HUES64 (cell line): ENCODE measurements at regions not wholly inside any gene's neighbourhood (a gene's known extent, or its start where the extent isn't known, plus 50 kb on each side); places are given as distances from the start of the nearest gene placed in this dataset.

Source experiments
- H3K27ac ChIP-seq: 2 replicates; pipeline ENCODE4 v1.7.0; 2013; ENCODE audit warnings: low read depth, low read length, inconsistent platforms
- H3K27me3 ChIP-seq: 2 replicates; pipeline ENCODE4 v1.6.1; 2013; ENCODE audit warnings: mild to moderate bottlenecking, low read length; ENCODE audit not compliant: insufficient read depth
- H3K36me3 ChIP-seq: 2 replicates; pipeline ENCODE4 v1.6.1; 2013; ENCODE audit warnings: mild to moderate bottlenecking, low read length; ENCODE audit not compliant: insufficient read depth
- H3K4me1 ChIP-seq: 2 replicates; pipeline ENCODE4 v1.6.1; 2013; ENCODE audit warnings: mild to moderate bottlenecking, low read length, moderate library complexity; ENCODE audit not compliant: insufficient read depth
- H3K4me3 ChIP-seq: 2 replicates; pipeline ENCODE4 v1.5.1; 2013; ENCODE audit warnings: mild to moderate bottlenecking, low read length, moderate library complexity
- H3K9ac ChIP-seq: 2 replicates; pipeline ENCODE4 v1.6.1; 2013; ENCODE audit warnings: mild to moderate bottlenecking, low read depth, low read length
- H3K9me3 ChIP-seq: 2 replicates; pipeline ENCODE4 v1.6.1; 2013; ENCODE audit warnings: low read depth, low read length; ENCODE audit not compliant: insufficient read depth
- WGBS: fragments of 150-250, 120-280 bp; methylation state at CpG from one replicate; pipeline ENCODE4 v1.1.7; 2013; ENCODE audit warnings: missing lambda C conversion rate; 5-methylcytosine and 5-hydroxymethylcytosine counted together

DNA sequence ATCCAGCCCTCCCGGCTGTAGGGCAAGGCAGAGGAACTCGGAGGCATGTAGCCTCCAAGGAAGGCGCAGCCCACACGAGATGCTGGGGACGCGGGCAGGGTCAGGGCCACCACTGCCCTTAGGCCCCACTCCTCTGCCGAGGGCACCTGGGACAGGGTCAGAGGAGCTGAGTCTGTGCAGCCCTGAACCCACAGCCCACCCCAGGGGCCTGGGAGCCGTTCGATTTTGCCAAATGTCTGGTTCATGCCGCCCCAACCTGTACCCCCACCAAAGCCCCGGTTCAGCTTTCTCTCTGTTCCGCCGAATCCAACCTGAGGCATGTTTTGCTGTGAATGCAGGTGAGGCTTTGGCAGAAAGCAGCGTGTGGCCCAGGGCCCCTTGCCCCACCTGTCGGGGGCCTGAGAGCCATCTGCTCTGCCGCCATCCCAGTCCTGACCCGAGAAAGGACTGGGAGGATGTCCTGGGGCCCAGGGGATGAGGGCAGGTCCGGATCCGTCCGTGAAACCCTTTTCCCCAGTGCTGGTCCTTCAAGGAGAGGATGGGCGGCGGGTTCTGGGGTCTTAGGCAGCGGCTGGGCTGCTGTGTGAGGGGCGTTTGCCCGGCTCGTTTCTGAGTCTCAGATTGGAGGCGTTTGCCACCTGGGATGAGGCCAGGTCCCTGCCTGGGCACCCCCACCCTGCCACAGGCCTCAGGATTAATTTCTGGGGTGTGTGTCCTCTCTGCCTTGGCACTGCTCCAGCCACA lies 79.3 kb upstream of the GATA5 start:
- H3K27ac ChIP-seq = no peak overlapping the region
- peaks cover 25% of the 10 kb centered on the region for H3K27me3 ChIP-seq
- no peak overlapping the region for H3K4me3 ChIP-seq
- WGBS = 91% methylated on average over 27 of the region's 27 CpGs
- H3K9ac ChIP-seq = no peak overlapping the region
- H3K36me3 ChIP-seq = no peaks in the 10 kb centered on the region
- H3K9me3 ChIP-seq = no peaks in the 10 kb centered on the region
- no peaks in the 10 kb centered on the region for H3K4me1 ChIP-seq

DNA sequence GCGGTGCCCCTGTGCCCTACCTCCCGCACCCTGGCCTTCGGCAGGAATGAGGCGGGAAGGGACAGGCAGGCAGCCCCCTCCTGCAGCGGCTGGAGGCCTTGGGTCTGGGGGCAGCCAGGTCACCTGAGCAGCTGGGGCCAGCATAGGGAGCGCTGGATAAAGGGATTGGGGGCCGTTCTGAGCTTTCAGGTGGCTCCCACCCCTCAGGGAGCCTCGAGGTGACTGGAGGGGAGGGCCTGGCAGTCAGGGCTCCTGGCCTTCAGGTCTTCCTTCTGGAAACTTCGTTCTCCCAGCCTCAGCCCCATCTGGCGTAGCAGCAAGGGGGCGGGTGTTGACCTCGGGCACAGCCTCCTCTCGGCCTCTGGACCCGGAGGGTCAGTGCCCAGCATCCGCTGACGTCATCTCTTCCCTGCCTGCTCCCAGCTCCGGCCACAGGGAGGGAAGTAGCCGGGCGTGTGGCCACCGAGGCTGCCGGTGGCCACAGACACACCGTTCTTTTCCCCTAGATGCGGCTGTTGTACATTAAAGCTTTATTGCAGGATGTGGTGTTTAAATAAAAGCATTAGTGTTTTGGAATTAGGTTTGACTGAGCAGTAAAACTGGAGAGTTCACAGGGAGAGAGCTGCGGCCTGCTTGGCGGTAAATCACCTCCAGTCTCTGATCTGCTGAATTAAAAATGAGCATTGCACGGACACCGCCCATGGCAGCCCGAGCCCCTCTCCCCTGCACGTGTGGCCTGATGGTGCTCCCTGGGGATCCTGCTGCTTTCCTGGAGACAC lies 80.0 kb upstream of the GATA5 start:
- Histone ChIP-seq H3K36me3 (no peaks in the 10 kb centered on the region), H3K27ac (no peak overlapping the region), H3K4me1 (no peaks in the 10 kb centered on the region), H3K27me3 (peaks cover 18% of the 10 kb centered on the region), H3K4me3 (no peak overlapping the region), H3K9me3 (no peaks in the 10 kb centered on the region), H3K9ac (no peak overlapping the region)
- WGBS = 92% methylated on average over 29 of the region's 29 CpGs

DNA sequence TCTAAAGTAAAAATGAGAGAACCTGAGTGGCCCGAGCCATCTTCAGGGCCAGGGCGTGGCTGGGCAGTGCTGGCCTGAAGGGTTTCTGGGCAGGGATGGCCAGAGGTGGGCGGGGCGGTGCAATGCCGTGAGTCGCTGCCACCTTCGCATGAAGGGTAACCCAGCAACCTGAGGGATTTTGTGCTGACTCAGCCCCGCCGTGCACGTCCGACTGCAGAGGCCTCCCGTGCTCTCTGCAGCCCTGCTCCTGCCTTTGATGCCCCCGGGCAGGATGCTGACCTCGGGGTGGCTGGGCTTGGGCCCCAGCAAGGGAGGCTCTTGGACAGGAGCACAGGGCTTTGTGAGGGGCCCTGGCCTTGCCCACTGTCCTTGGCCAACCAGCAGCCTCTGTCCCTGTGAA lies 81.7 kb upstream of the GATA5 start:
- Histone ChIP-seq H3K27me3 (peaks cover 4% of the 10 kb centered on the region), H3K4me1 (no peaks in the 10 kb centered on the region), H3K9me3 (no peaks in the 10 kb centered on the region), H3K9ac (no peak overlapping the region), H3K4me3 (no peak overlapping the region), H3K36me3 (no peaks in the 10 kb centered on the region), H3K27ac (no peak overlapping the region)
- WGBS = 82% methylated on average over 14 of the region's 14 CpGs

DNA sequence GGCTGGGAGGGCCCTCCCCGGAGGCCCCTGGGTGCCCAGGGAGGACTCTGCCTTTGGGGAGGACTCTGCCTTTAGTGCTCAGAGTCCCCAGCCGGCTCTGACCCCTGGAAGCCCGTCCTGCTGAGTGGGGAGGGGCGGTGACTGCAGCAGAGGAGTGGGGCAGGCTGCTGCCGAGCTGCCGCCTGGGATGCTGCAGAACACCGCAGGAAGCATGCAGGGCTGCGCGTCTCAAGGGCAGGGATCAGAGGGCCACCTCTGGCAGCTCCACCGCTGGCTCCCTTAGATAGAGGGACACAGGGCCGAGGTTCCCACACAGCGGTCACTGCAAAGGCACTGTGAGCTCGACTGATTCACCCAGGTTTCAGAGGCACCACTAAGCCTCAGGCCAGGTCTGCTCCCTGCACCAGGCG lies 82.2 kb upstream of the GATA5 start:
- no peak overlapping the region for H3K9ac ChIP-seq
- H3K4me3 ChIP-seq = no peak overlapping the region
- 75% methylated on average over 14 of the region's 14 CpGs for WGBS
- H3K9me3 ChIP-seq = no peaks in the 10 kb centered on the region
- H3K27ac ChIP-seq = no peak overlapping the region
- H3K36me3 ChIP-seq = no peaks in the 10 kb centered on the region
- H3K27me3 ChIP-seq = no peaks in the 10 kb centered on the region; the same call in 1 of the 2 replicates
- H3K4me1 ChIP-seq = no peaks in the 10 kb centered on the region

DNA sequence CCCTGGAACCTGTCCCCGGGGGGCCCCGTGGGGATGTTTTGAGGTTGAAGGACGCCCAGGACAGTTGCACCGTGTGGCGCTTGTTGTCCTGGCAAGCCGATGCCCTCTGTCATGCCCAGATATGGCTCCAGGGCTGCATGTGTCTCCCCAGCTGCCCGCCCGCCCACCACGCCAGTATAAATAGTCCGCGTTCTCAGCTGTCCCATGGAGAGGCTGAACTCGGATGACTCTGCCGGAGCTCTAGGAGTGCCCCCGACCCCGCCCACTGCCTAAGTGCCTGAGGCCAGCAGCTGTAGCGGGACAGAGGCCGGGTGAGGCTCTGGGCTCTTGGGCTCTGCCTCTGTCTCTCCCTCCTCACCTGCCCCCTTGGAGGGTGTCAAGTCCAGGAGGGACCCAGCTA lies 83.0 kb upstream of the GATA5 start:
- no peaks in the 10 kb centered on the region for H3K4me1 ChIP-seq
- 68% methylated on average over 17 of the region's 17 CpGs for WGBS
- H3K9ac ChIP-seq = no peak overlapping the region
- no peaks in the 10 kb centered on the region for H3K27me3 ChIP-seq
- no peak overlapping the region for H3K27ac ChIP-seq
- no peak overlapping the region for H3K4me3 ChIP-seq
- no peaks in the 10 kb centered on the region for H3K36me3 ChIP-seq
- H3K9me3 ChIP-seq = no peaks in the 10 kb centered on the region

DNA sequence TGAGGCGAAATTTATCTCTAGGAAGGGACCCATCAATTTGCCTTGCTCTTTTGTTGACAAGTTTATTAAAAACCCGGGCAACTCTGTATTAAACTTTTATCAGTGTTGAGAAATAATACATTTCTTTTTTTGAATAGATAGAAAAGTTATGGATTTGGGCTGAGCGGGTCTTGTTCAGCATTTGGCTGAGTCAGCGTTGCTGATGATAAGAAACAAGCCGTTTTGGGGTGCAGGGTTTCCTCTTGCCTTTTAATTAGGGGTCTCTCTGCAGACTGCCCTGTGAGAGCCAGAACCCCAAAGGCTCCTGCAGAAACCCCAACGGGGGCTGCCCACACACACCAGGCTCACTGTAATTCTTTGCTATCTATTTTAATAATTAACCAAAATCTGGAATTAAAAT lies 82.1 kb upstream of the SLCO4A1 start:
- Histone ChIP-seq H3K27me3 (no peaks in the 10 kb centered on the region), H3K4me3 (no peak overlapping the region), H3K4me1 (no peaks in the 10 kb centered on the region), H3K9ac (no peak overlapping the region), H3K27ac (no peak overlapping the region), H3K36me3 (no peaks in the 10 kb centered on the region), H3K9me3 (no peaks in the 10 kb centered on the region)
- 91% methylated on average over 4 of the region's 6 CpGs for WGBS

DNA sequence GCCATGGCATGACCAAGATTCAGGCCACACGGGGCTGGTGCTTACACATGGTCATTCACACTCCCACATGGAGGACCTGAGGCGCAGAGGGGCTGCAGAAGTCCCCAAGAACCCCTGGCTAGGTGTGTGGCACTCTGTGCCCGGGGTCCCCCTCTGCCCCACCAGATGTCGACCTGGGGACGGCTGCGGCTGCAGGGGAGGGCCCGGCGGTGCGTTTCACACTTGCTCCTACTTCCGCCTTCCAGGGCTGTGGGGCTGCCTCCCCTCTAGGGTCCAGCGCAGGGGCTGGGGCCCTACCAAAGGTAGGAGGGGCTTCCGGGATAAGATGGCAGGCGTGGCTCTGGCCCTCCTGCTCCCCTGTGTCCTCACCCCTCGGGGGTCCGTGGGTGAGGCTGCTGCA lies 81.1 kb upstream of the SLCO4A1 start:
- no peaks in the 10 kb centered on the region for H3K4me1 ChIP-seq
- 90% methylated on average over 15 of the region's 15 CpGs for WGBS
- H3K4me3 ChIP-seq = no peak overlapping the region
- no peaks in the 10 kb centered on the region for H3K27me3 ChIP-seq
- no peaks in the 10 kb centered on the region for H3K36me3 ChIP-seq
- no peak overlapping the region for H3K9ac ChIP-seq
- H3K9me3 ChIP-seq = no peaks in the 10 kb centered on the region
- no peak overlapping the region for H3K27ac ChIP-seq

DNA sequence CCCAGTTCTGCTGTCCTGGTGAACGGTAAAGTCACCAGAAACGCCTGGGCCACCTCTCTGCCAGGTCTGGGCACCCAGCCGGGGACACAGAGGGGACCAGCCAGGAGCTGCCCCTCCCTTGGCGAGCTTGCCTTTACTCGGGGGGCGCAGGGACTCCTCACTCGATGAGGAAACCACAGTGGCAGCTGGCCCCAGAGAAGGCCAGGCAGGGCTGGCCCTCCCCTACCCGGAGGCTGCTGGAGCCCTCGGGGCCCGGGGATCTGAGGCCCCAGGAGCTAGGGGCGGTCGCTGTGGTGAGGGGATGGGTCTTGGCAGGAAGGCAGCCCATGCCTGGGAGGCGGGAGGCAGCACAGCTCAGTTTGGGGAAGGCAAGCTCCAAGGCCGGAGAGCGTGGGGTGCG lies 80.4 kb upstream of the SLCO4A1 start:
- no peaks in the 10 kb centered on the region for H3K36me3 ChIP-seq
- no peak overlapping the region for H3K9ac ChIP-seq
- no peaks in the 10 kb centered on the region for H3K27me3 ChIP-seq
- no peak overlapping the region for H3K27ac ChIP-seq
- 70% methylated on average over 16 of the region's 16 CpGs for WGBS
- H3K4me3 ChIP-seq = no peak overlapping the region
- no peaks in the 10 kb centered on the region for H3K9me3 ChIP-seq
- no peaks in the 10 kb centered on the region for H3K4me1 ChIP-seq

DNA sequence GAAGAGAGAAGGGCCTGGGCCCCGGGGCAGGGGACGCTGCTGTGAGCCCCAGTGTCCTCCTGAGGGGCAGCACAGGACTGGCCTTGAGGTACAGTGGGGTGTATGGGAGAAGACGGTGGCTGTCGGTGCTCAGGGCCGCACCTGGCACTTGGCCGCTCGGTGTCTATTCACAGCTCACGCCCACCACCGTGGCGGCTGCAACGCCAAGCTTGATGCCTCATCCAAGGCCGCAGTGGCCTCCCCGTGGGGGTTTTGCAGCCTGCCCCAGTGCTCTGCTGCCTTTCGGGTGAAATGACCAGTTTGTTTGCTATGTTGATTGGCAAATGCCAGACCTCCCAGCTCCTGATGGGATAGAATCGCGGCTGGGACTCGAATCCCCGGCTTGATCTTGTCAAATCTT lies 79.5 kb upstream of the SLCO4A1 start:
- Histone ChIP-seq H3K4me3 (no peak overlapping the region), H3K9ac (no peak overlapping the region), H3K4me1 (no peaks in the 10 kb centered on the region), H3K27ac (no peak overlapping the region), H3K27me3 (no peaks in the 10 kb centered on the region), H3K9me3 (no peaks in the 10 kb centered on the region), H3K36me3 (no peaks in the 10 kb centered on the region)
- WGBS = 91% methylated on average over 18 of the region's 18 CpGs

DNA sequence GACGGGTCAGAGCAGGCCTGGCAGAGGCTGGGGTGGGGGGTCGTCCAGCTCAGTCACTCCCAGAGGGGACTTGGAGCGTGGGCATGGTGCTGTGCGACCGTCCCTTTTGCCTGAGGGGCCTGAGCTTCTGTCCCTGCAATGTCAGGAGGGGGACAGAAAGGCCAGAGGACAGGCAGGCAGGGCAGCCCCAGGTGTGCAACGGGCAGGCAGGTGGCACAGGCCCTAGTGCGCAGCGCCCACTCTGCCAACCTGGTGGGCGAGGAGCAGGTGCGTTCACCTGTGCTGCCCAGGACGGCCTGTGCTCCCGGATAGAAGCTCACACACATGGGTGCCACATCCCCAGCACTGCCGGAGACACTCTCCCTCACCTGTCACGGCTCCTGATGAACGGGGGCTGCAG lies 78.7 kb upstream of the SLCO4A1 start:
- 84% methylated on average over 15 of the region's 15 CpGs for WGBS
- Histone ChIP-seq H3K4me3 (no peak overlapping the region), H3K4me1 (no peaks in the 10 kb centered on the region), H3K9ac (no peak overlapping the region), H3K36me3 (no peaks in the 10 kb centered on the region), H3K27ac (no peak overlapping the region), H3K27me3 (no peaks in the 10 kb centered on the region), H3K9me3 (no peaks in the 10 kb centered on the region)

DNA sequence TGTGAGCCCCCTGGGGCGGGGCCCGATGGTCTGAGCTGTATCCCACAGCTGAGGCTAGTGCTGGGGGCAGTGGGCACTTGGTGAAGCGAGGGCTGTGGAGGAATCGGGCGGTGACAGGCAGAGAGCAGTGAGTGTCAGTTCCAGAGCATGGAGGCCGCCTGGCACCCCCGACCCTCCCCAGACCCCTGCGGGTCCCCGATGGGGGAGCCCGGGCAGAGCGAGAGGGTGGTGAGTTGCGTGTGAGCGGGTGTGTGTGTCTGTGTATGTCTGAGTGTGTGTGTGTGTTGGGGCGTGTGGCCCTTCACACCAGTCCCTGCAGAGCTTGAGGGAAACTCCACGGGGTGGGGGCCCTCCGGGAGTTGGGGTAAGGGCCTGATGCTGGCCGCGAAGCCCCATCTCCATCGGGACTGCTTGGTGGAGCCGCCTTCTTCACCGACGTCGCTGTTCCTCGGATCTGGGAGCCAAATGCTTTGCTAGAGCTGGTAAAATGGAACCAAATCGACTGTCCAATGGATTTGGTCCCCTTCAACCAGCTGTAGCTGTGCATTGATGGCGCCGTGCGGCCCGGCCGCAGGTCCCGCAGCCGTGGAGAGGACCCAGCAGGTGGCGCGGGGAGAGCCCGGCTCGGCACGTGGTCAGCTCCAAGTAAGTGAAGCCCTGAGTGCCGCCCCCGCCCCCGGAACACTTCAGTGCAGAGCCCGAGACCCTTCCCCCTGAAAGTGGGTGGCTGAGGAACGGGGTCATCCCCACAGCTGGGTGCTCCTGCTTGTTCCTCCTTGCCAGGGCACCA lies 77.7 kb upstream of the SLCO4A1 start:
- 94% methylated on average over 42 of the region's 42 CpGs for WGBS
- no peak overlapping the region for H3K9ac ChIP-seq
- H3K36me3 ChIP-seq = no peaks in the 10 kb centered on the region
- H3K9me3 ChIP-seq = no peaks in the 10 kb centered on the region
- no peaks in the 10 kb centered on the region for H3K27me3 ChIP-seq
- H3K27ac ChIP-seq = no peak overlapping the region
- no peaks in the 10 kb centered on the region for H3K4me1 ChIP-seq
- no peak overlapping the region for H3K4me3 ChIP-seq
